ENCODE measurements at regions not wholly inside any gene's neighbourhood (a gene's known extent, or its start where the extent isn't known, plus 50 kb on each side); places are given as distances from the start of the nearest gene placed in this dataset.

- TF ChIP-seq, protein P1, sequence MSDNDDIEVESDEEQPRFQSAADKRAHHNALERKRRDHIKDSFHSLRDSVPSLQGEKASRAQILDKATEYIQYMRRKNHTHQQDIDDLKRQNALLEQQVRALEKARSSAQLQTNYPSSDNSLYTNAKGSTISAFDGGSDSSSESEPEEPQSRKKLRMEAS (IDR thresholded peaks at IDR 0.05) = no peak
- no peak for TF ChIP-seq CTCF (IDR thresholded peaks at IDR 0.05 in 2 of 3, conservative IDR thresholded peaks at IDR 0.05 in 1 of 3; ENCODE audit: borderline replicate concordance in 1 of 3, insufficient read depth in 1 of 3, low read depth in 2 of 3, low read length in 2 of 3)
- no peak for TF ChIP-seq ZFX (IDR thresholded peaks at IDR 0.05)
Observed at GRCh38 chr5:124252191-124252638, 494.2 kb downstream of the ZNF608 start (continued).

GRCh38 chr5:124245276-124245675 is 501.2 kb downstream of the ZNF608 start:
- CTCF ChIA-PET = no interaction called here
- BruUV-seq (replicated peaks) = no TSS peak
- RAD21 ChIA-PET (ENCODE audit: low non-redundant PET in 1 of 2, low total read pairs in 2 of 2, uncharacterized antibody in 2 of 2, unreplicated experiment in 2 of 2) = no interaction called here
- intact Hi-C loops (cut with micrococcal nuclease) = no loop called here
- H3K9ac ChIP-seq (ENCODE audit: low read length) = no peak overlapping the region
- H3K4me2 ChIP-seq (ENCODE audit: low read length) = no peak overlapping the region
- no peaks in the 10 kb centered on the region for H3K9me2 ChIP-seq (ENCODE audit: insufficient read depth)
- H3K4me3 ChIP-seq (replicated peaks in 1 of 2; ENCODE audit: low read depth in 1 of 2, low read length in 2 of 2) = no peak overlapping the region
- H3K9me3 ChIP-seq (ENCODE audit: control insufficient read depth in 1 of 2, insufficient read depth in 1 of 2, low read depth in 1 of 2, low read length in 2 of 2) = no peaks in the 10 kb centered on the region
- H3K4me1 ChIP-seq (ENCODE audit: control insufficient read depth in 1 of 2, insufficient read depth in 2 of 2, low read length in 2 of 2) = no peaks in the 10 kb centered on the region
- no peaks in the 10 kb centered on the region for H3K36me3 ChIP-seq (ENCODE audit: control insufficient read depth in 1 of 2, insufficient read depth in 2 of 2, low read length in 2 of 2)
- no peak overlapping the region for H3K27ac ChIP-seq (ENCODE audit: low read depth, low read length)
- H2AFZ ChIP-seq (ENCODE audit: low read depth, low read length, poor library complexity, severe bottlenecking) = no peak overlapping the region
- no peaks in the 10 kb centered on the region for H3K79me2 ChIP-seq (ENCODE audit: insufficient read depth, low read length)
- no peaks in the 10 kb centered on the region for H4K20me1 ChIP-seq (ENCODE audit: insufficient read depth)
- POLR2A ChIA-PET = no interaction called here
- TF ChIP-seq TCF7L2 (IDR thresholded peaks at IDR 0.05; ENCODE audit: borderline replicate concordance, extremely low read depth, insufficient read depth, insufficient read length) = no peak
- no peak for TF ChIP-seq RAD21 (IDR thresholded peaks at IDR 0.05; ENCODE audit: low read depth)
- no peak for TF ChIP-seq ATF3 (IDR thresholded peaks at IDR 0.05)
- TF ChIP-seq, protein P2, sequence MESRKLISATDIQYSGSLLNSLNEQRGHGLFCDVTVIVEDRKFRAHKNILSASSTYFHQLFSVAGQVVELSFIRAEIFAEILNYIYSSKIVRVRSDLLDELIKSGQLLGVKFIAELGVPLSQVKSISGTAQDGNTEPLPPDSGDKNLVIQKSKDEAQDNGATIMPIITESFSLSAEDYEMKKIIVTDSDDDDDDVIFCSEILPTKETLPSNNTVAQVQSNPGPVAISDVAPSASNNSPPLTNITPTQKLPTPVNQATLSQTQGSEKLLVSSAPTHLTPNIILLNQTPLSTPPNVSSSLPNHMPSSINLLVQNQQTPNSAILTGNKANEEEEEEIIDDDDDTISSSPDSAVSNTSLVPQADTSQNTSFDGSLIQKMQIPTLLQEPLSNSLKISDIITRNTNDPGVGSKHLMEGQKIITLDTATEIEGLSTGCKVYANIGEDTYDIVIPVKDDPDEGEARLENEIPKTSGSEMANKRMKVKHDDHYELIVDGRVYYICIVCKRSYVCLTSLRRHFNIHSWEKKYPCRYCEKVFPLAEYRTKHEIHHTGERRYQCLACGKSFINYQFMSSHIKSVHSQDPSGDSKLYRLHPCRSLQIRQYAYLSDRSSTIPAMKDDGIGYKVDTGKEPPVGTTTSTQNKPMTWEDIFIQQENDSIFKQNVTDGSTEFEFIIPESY (IDR thresholded peaks at IDR 0.05; ENCODE audit: extremely low read depth, insufficient replicate concordance, low read length) = no peak
- TF ChIP-seq EZH2phosphoT487 (IDR thresholded peaks at IDR 0.05; ENCODE audit: borderline replicate concordance) = no peak
- no peak for TF ChIP-seq POLR2A (IDR thresholded peaks at IDR 0.05; ENCODE audit: borderline replicate concordance, extremely low read depth, insufficient read depth, insufficient read length)
- TF ChIP-seq, protein P1 (IDR thresholded peaks at IDR 0.05) = no peak
- no peak for TF ChIP-seq FOSL1 (IDR thresholded peaks at IDR 0.05; ENCODE audit: low read depth)
- TF ChIP-seq REST (IDR thresholded peaks at IDR 0.05; ENCODE audit: low read depth) = no peak
- TF ChIP-seq ZFX (IDR thresholded peaks at IDR 0.05) = no peak
- TF ChIP-seq JUND (IDR thresholded peaks at IDR 0.05) = no peak
- no peak for TF ChIP-seq EZH2 (IDR thresholded peaks at IDR 0.05)
- no peak for TF ChIP-seq CEBPB (IDR thresholded peaks at IDR 0.05; ENCODE audit: low read depth)
- no peak for TF ChIP-seq SRF (IDR thresholded peaks at IDR 0.05; ENCODE audit: low read depth)
- H3K27me3 ChIP-seq (ENCODE audit: insufficient read depth, low read length) = no peaks in the 10 kb centered on the region
- DNase-seq (ENCODE audit: low read depth, low spot score) (no peak), ATAC-seq (no peak)

Measured in HCT116 (cell line).